Upper lobe of left lung (tissue), 6 donors: ENCODE measurements at regions not wholly inside any gene's neighbourhood (a gene's known extent, or its start where the extent isn't known, plus 50 kb on each side); places are given as distances from the start of the nearest gene placed in this dataset.

Experiments
- ATAC-seq, 2 donors: fragments of 200-7000 bp; cut with Tn5 transposase; one replicate each; pipeline ENCODE4 v1.9.1; 2022; ENCODE audit warnings: mild to moderate bottlenecking in 2 of 2, moderate library complexity in 2 of 2; ENCODE audit not compliant: low FRiP score in 2 of 2
- DNase-seq, 2 donors: peaks; one replicate each; pipeline ENCODE4 v3.0.0-alpha.2; 2019 to 2020
- H3K27ac ChIP-seq, 4 donors: fragments of 200-600 bp; sonication (generic); one replicate each; pipeline ENCODE4 v1.5.1; 2016 to 2019
- H3K27me3 ChIP-seq, 4 donors: fragments of 200-600 bp; sonication (generic); one replicate each; pipeline ENCODE4 v1.5.1; 2017 to 2019
- H3K36me3 ChIP-seq, 4 donors: fragments of 200-600 bp; sonication (generic); one replicate each; pipeline ENCODE4 v1.5.1; 2016 to 2019
- H3K4me1 ChIP-seq, 4 donors: fragments of 200-600 bp; sonication (generic); one replicate each; pipeline ENCODE4 v1.5.1; 2018 to 2019
- H3K4me3 ChIP-seq, 4 donors: fragments of 200-600 bp; sonication (generic); one replicate each; pipeline ENCODE4 v1.5.1; 2017 to 2019; ENCODE audit warnings: mild to moderate bottlenecking in 2 of 4, moderate library complexity in 1 of 4
- H3K9me3 ChIP-seq, 4 donors: fragments of 200-600 bp; sonication (generic); one replicate each; pipeline ENCODE4 v1.5.1; 2018 to 2019
- CTCF ChIP-seq, 6 experiments: fragments of 450-650 bp in 4 of 6; fragments of 200-600 bp in 2 of 6; sonication (generic) in 2 of 6; IDR thresholded peaks; one replicate each; pipeline ENCODE4 v1.5.1; 2016 to 2019; ENCODE audit warnings: antibody characterized with exemption in 6 of 6
- EP300 ChIP-seq, 4 donors: sonication (generic); formaldehyde crosslinking; IDR thresholded peaks; one replicate each; pipeline ENCODE4 v1.5.1; 2017; ENCODE audit warnings: antibody characterized with exemption in 4 of 4, control low read depth in 2 of 4
- POLR2A ChIP-seq, 4 donors: fragments of 450-650 bp; IDR thresholded peaks; one replicate each; pipeline ENCODE4 v1.5.1; 2016 to 2017; ENCODE audit warnings: antibody characterized with exemption in 4 of 4, mild to moderate bottlenecking in 2 of 4
- POLR2AphosphoS5 ChIP-seq, 2 donors: sonication (generic); formaldehyde crosslinking; IDR thresholded peaks; one replicate each; pipeline ENCODE4 v1.5.1; 2017; ENCODE audit warnings: antibody characterized with exemption in 2 of 2
- WGBS, 2 donors: methylation state at CpG; one replicate each; pipeline ENCODE4 v1.1.5; 2017 to 2018; 5-methylcytosine and 5-hydroxymethylcytosine counted together
- donor health status: DM: no; HTN: no; CAD: no; lungs with moderate emphysema.
- donor health status: DM: no; HTN: yes; CAD: no; lungs with severe emphysema.

- Histone ChIP-seq H3K9me3 (no peaks in the 10 kb centered on the region), H3K27ac (no peak overlapping the region), H3K4me1 (no peaks in the 10 kb centered on the region), H3K27me3 (no peaks in the 10 kb centered on the region), H3K36me3 (no peaks in the 10 kb centered on the region), H3K4me3 (no peak overlapping the region)
- ATAC-seq (no peak), DNase-seq (no peak)
- TF ChIP-seq POLR2AphosphoS5 (IDR thresholded peaks at IDR 0.05) (no peak), EP300 (IDR thresholded peaks at IDR 0.05) (no peak), POLR2A (IDR thresholded peaks at IDR 0.05) (no peak), CTCF (IDR thresholded peaks at IDR 0.05) (no peak)
Measured at GRCh38 chr5:75856056-75856455, 138.8 kb upstream of the POC5 start.

- Histone ChIP-seq H3K4me3 (no peak overlapping the region), H3K4me1 (no peaks in the 10 kb centered on the region), H3K27me3 (no peaks in the 10 kb centered on the region), H3K36me3 (no peaks in the 10 kb centered on the region), H3K27ac (no peak overlapping the region), H3K9me3 (no peaks in the 10 kb centered on the region)
- TF ChIP-seq CTCF (IDR thresholded peaks at IDR 0.05), result no peak
- TF ChIP-seq EP300 (IDR thresholded peaks at IDR 0.05), result no peak
- no peak for TF ChIP-seq POLR2AphosphoS5 (IDR thresholded peaks at IDR 0.05)
- no peak for TF ChIP-seq POLR2A (IDR thresholded peaks at IDR 0.05)
- no peak for DNase-seq
- ATAC-seq, result no peak
- WGBS, 2 donors, result 70 to 83% methylated on average over 1 of the region's 1 CpG
Measured at GRCh38 chr5:75848077-75848476, 130.8 kb upstream of the POC5 start.

GRCh38 chr5:75847561-75848021, 130.4 kb upstream of the POC5 start:
- no peak for DNase-seq
- H3K4me3 ChIP-seq, result no peak overlapping the region
- no peak for ATAC-seq
- no peaks in the 10 kb centered on the region for H3K36me3 ChIP-seq
- H3K27ac ChIP-seq, result no peak overlapping the region
- H3K27me3 ChIP-seq, result no peaks in the 10 kb centered on the region
- H3K4me1 ChIP-seq, result no peaks in the 10 kb centered on the region
- 58 to 87% methylated on average over 1 of the region's 1 CpG for WGBS, 2 donors
- no peaks in the 10 kb centered on the region for H3K9me3 ChIP-seq
- TF ChIP-seq EP300 (IDR thresholded peaks at IDR 0.05) (no peak), POLR2A (IDR thresholded peaks at IDR 0.05) (no peak), POLR2AphosphoS5 (IDR thresholded peaks at IDR 0.05) (no peak), CTCF (IDR thresholded peaks at IDR 0.05) (no peak)

- ATAC-seq, result no peak
- Histone ChIP-seq H3K4me1 (no peaks in the 10 kb centered on the region), H3K27ac (no peak overlapping the region), H3K9me3 (no peaks in the 10 kb centered on the region), H3K27me3 (no peaks in the 10 kb centered on the region), H3K4me3 (no peak overlapping the region), H3K36me3 (no peaks in the 10 kb centered on the region)
- 90 to 93% methylated on average over 2 of the region's 2 CpGs for WGBS, 2 donors
- TF ChIP-seq EP300 (IDR thresholded peaks at IDR 0.05) (no peak), POLR2A (IDR thresholded peaks at IDR 0.05) (no peak), CTCF (IDR thresholded peaks at IDR 0.05) (no peak), POLR2AphosphoS5 (IDR thresholded peaks at IDR 0.05) (no peak)
- no peak for DNase-seq
Measured at GRCh38 chr5:75844301-75844700, 127.1 kb upstream of the POC5 start.

- no peak overlapping the region for H3K27ac ChIP-seq
Measured at GRCh38 chr5:75843319-75843718, 126.1 kb upstream of the POC5 start.

More at GRCh38 chr5:75843319-75843718, 126.1 kb upstream of the POC5 start:
- DNase-seq (peak in 1 of 2 donors; percentile 32), ATAC-seq (no peak)
- Histone ChIP-seq H3K36me3 (no peaks in the 10 kb centered on the region), H3K4me1 (no peaks in the 10 kb centered on the region), H3K27me3 (no peaks in the 10 kb centered on the region), H3K4me3 (no peak overlapping the region), H3K9me3 (no peaks in the 10 kb centered on the region)
- TF ChIP-seq POLR2AphosphoS5 (IDR thresholded peaks at IDR 0.05) (no peak), EP300 (IDR thresholded peaks at IDR 0.05) (no peak), CTCF (IDR thresholded peaks at IDR 0.05) (no peak), POLR2A (IDR thresholded peaks at IDR 0.05) (no peak)
- WGBS, 2 donors, result 47 to 54% methylated on average over 4 of the region's 4 CpGs
